GM12874 (cell line): ENCODE measurements at regions not wholly inside any gene's neighbourhood (a gene's known extent, or its start where the extent isn't known, plus 50 kb on each side); places are given as distances from the start of the nearest gene placed in this dataset.

Source experiments
- CTCF ChIP-seq: IDR thresholded peaks from 2 replicates; pipeline ENCODE4 v1.5.1; 2011; ENCODE audit warnings: low read depth, mild to moderate bottlenecking, control low read depth, low read length, moderate library complexity; ENCODE audit not compliant: insufficient read depth

- no peak for TF ChIP-seq CTCF
Measured at GRCh38 chr4:167715176-167715575, 377.2 kb upstream of the ANXA10 start.

GRCh38 chr4:167717495-167717894 is 374.8 kb upstream of the ANXA10 start:
- TF ChIP-seq CTCF: no peak

GRCh38 chr4:167721617-167722486 is 370.5 kb upstream of the ANXA10 start:
- TF ChIP-seq CTCF: no peak

- TF ChIP-seq CTCF: no peak
Measured at GRCh38 chr4:167722487-167722808, 369.9 kb upstream of the ANXA10 start.

GRCh38 chr4:167724941-167725340 is 367.4 kb upstream of the ANXA10 start:
- no peak for TF ChIP-seq CTCF

- no peak for TF ChIP-seq CTCF
Measured at GRCh38 chr4:167730769-167731168, 361.6 kb upstream of the ANXA10 start.

- TF ChIP-seq CTCF: no peak
Measured at GRCh38 chr4:167745024-167745687, 347.2 kb upstream of the ANXA10 start.
